ENCODE measurements at regions not wholly inside any gene's neighbourhood (a gene's known extent, or its start where the extent isn't known, plus 50 kb on each side); places are given as distances from the start of the nearest gene placed in this dataset.

- TF ChIP-seq CTCF (optimal IDR thresholded peaks at IDR 0.05 in 1 of 3, IDR thresholded peaks at IDR 0.05 in 1 of 3, conservative IDR thresholded peaks at IDR 0.05 in 1 of 3; ENCODE audit: extremely low read depth in 1 of 3, insufficient read depth in 2 of 3, low read length in 3 of 3): no peak
- no peak for TF ChIP-seq EZH2 (IDR thresholded peaks at IDR 0.05; ENCODE audit: low read length)
Measured at GRCh38 chr1:59137276-59137615, 159.6 kb upstream of the FGGY start.
